ENCODE measurements at regions not wholly inside any gene's neighbourhood (a gene's known extent, or its start where the extent isn't known, plus 50 kb on each side); places are given as distances from the start of the nearest gene placed in this dataset.

- no peak for TF ChIP-seq CTCF (IDR thresholded peaks at IDR 0.05; ENCODE audit: low read depth, low read length)
- H3K4me1 ChIP-seq (ENCODE audit: low read depth) = peaks cover 4% of the 10 kb centered on the region
- no peak overlapping the region for H3K4me3 ChIP-seq
- no peak for DNase-seq (ENCODE audit: low read depth in 1 of 2, low spot score in 1 of 2)
- no peak overlapping the region for H3K27ac ChIP-seq
- no peaks in the 10 kb centered on the region for H3K36me3 ChIP-seq
- H3K9me3 ChIP-seq (ENCODE audit: low read depth) = no peaks in the 10 kb centered on the region
- H3K27me3 ChIP-seq = no peaks in the 10 kb centered on the region
Measured at GRCh38 chr5:51665251-51665593, 282.0 kb downstream of the ISL1 start.

- TF ChIP-seq CTCF (IDR thresholded peaks at IDR 0.05; ENCODE audit: low read depth, low read length) = no peak
Measured at GRCh38 chr5:51669095-51669494, 285.8 kb downstream of the ISL1 start.

DNA sequence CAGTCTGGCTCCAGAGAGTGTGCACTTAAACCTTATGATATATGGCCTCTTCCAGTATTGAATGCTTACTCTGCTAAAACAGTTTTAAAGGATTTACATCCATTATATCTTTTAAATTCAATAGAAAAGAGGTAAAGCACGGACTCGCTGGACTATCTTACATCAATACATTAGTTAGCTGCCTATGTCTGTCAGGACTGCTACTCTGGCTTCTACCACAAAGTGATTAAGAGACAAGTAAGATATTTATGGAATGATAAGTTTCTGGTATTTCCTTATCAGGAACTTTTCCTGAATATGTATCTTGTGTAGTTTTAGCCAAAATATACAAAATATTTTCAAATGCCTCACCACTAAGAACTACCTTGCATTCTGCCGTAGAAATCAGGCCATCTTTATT is 295.1 kb downstream of the ISL1 start:
- no peak overlapping the region for H3K27ac ChIP-seq
- no peak overlapping the region for H3K4me3 ChIP-seq
- no peaks in the 10 kb centered on the region for H3K36me3 ChIP-seq
- H3K4me1 ChIP-seq (ENCODE audit: low read depth) = no peaks in the 10 kb centered on the region
- H3K9me3 ChIP-seq (ENCODE audit: low read depth) = no peaks in the 10 kb centered on the region
- H3K27me3 ChIP-seq = no peaks in the 10 kb centered on the region
- no peak for TF ChIP-seq CTCF (IDR thresholded peaks at IDR 0.05; ENCODE audit: low read depth, low read length)
- no peak for DNase-seq (ENCODE audit: low read depth in 1 of 2, low spot score in 1 of 2)

More at GRCh38 chr5:51669095-51669494, 285.8 kb downstream of the ISL1 start:
- no peaks in the 10 kb centered on the region for H3K9me3 ChIP-seq (ENCODE audit: low read depth)
- no peak overlapping the region for H3K4me3 ChIP-seq
- no peak overlapping the region for H3K27ac ChIP-seq
- no peaks in the 10 kb centered on the region for H3K36me3 ChIP-seq
- DNase-seq (ENCODE audit: low read depth in 1 of 2, low spot score in 1 of 2) = no peak
- peaks cover 4% of the 10 kb centered on the region for H3K4me1 ChIP-seq (ENCODE audit: low read depth)
- no peaks in the 10 kb centered on the region for H3K27me3 ChIP-seq

DNA sequence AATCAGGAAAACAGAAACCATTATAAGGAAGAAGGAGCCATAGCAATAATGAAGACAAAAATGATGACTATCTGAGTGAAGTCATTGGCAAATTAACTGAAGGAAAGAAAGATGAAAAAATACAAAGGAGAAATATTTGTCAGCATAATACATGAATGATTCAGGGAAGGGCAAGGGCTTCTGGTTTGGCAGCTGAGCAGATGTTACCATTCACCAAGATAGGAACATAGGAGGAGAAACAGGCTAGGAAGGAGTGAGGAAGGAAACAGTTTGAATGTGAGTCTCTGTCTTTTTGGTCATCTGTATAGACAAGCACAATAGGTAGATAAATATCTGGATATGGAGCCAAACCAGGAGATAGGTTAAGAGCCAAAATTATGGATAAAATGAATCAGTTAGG is 296.0 kb downstream of the ISL1 start:
- no peak for TF ChIP-seq CTCF (IDR thresholded peaks at IDR 0.05; ENCODE audit: low read depth, low read length)
- no peaks in the 10 kb centered on the region for H3K36me3 ChIP-seq
- no peak overlapping the region for H3K27ac ChIP-seq
- H3K4me3 ChIP-seq = no peak overlapping the region
- H3K4me1 ChIP-seq (ENCODE audit: low read depth) = no peaks in the 10 kb centered on the region
- no peaks in the 10 kb centered on the region for H3K9me3 ChIP-seq (ENCODE audit: low read depth)
- no peak for DNase-seq (ENCODE audit: low read depth in 1 of 2, low spot score in 1 of 2)
- no peaks in the 10 kb centered on the region for H3K27me3 ChIP-seq

DNA sequence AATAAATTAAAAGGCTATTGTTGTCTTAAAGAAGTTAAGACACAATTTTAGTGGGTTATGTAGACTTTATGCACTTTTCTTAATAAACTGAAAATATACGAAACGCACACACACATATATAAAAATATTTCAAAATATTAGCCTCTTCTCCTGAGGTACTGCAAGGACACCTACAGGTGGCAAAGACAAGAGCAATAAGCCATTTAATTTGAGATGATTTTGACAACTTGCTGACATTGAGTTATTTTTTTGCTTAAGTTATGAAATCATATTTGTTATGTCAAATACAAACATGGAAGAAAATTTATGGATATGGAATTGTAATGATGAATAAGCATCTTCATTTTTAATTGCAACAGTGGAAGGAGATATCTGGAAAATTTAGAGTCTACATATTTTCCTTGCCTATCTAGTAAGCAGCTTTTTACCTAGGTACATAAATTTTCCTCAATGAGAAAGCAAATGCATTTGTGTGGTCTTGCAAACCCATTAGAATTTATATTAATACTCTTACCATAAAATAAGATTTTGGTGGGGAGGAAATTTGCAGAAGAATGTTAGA is 301.6 kb downstream of the ISL1 start:
- DNase-seq (ENCODE audit: low read depth in 1 of 2, low spot score in 1 of 2) = no peak
- no peak for TF ChIP-seq CTCF (IDR thresholded peaks at IDR 0.05; ENCODE audit: low read depth, low read length)
- Histone ChIP-seq H3K9me3 (ENCODE audit: low read depth) (no peaks in the 10 kb centered on the region), H3K27ac (no peak overlapping the region), H3K4me3 (no peak overlapping the region), H3K4me1 (ENCODE audit: low read depth) (no peaks in the 10 kb centered on the region), H3K27me3 (no peaks in the 10 kb centered on the region), H3K36me3 (no peaks in the 10 kb centered on the region)

DNA sequence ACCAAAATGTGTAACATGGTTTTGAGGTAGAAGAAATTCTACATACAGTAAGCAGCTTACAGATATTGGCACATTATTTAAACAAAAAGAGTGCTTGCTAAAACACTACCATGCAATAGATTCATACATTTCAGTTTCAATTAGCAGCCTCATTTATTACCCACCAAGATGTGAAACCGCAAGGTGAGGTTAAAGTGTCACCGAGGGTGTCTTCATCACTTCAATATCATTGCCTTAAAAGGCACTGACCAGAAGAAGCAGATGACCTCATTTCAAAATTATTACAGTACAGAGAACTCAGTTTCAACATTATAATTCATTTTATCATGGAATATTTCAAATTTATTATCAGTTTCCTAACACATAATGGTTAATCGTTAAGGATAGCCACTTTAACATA is 302.2 kb downstream of the ISL1 start:
- no peaks in the 10 kb centered on the region for H3K27me3 ChIP-seq
- TF ChIP-seq CTCF (IDR thresholded peaks at IDR 0.05; ENCODE audit: low read depth, low read length) = no peak
- no peaks in the 10 kb centered on the region for H3K9me3 ChIP-seq (ENCODE audit: low read depth)
- H3K36me3 ChIP-seq = no peaks in the 10 kb centered on the region
- no peak overlapping the region for H3K27ac ChIP-seq
- no peak overlapping the region for H3K4me3 ChIP-seq
- DNase-seq (ENCODE audit: low read depth in 1 of 2, low spot score in 1 of 2) = no peak
- no peaks in the 10 kb centered on the region for H3K4me1 ChIP-seq (ENCODE audit: low read depth)

All from cardiac muscle cell (in vitro differentiated cells and primary cell).